SKM-1 (cell line): ENCODE measurements at regions not wholly inside any gene's neighbourhood (a gene's known extent, or its start where the extent isn't known, plus 50 kb on each side); places are given as distances from the start of the nearest gene placed in this dataset.

Source experiments
- DNase-seq: peaks from one replicate; lab custom pipeline; 2025; ENCODE audit not compliant: unreplicated experiment; lab: John Stamatoyannopoulos, UW

- DNase-seq: peak; percentile 29
Measured at GRCh38 chr5:92599217-92599810, 981.7 kb downstream of the NR2F1-AS1 start.

- DNase-seq: no peak
Measured at GRCh38 chr5:92594031-92594430, 987.0 kb downstream of the NR2F1-AS1 start.

- DNase-seq: no peak
Measured at GRCh38 chr5:92588876-92589275, 992.1 kb downstream of the NR2F1-AS1 start.

DNA sequence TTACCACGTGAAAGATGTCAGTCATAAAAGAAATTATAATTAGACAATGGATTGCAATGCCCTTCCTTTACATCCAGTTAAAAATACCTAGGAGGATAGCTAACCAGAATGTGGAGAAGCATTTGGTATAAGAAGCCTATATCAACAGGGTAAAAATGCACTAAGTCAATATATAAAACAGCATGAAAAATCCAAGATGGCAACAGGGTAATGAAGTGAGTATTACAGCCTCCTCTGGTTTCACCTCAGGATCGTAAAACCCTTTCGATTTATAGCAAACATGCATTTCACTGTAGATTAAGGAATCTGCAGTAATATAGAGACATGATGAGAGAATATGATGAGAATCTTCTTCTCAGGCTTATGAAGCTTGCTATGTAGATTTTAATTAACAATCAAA lies 999.3 kb downstream of the NR2F1-AS1 start:
- DNase-seq: no peak

- no peak for DNase-seq
Measured at GRCh38 chr5:92581249-92581648, 999.8 kb downstream of the NR2F1-AS1 start.

- no peak for DNase-seq
Measured at GRCh38 chr5:92580814-92581213, 1000.2 kb downstream of the NR2F1-AS1 start.

DNA sequence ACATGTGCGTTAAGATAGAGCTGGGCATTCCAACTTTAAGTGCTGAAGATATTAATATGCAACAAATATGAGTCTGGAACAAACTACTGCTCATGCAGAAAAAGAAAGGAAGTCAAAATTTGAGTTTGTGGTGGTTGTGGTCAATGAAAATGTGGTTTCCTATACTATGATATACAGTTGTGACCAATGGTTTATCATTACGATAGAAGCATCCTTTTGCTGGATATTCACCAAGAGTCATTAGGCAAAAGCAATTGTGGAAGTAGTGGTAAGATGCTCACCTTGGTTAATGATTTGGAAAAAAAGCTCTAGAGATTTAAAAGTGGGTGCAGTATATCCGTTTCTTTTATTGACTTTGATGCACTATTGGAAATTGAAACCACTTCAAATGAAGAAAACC lies 1007.0 kb downstream of the NR2F1-AS1 start:
- DNase-seq: no peak

GRCh38 chr5:92568522-92568921 lies 1012.5 kb downstream of the NR2F1-AS1 start:
- DNase-seq: no peak

- DNase-seq: no peak
Measured at GRCh38 chr5:92567831-92568450, 1013.1 kb downstream of the NR2F1-AS1 start.

- DNase-seq: no peak
Measured at GRCh38 chr5:92566113-92566786, 1014.8 kb downstream of the NR2F1-AS1 start.

DNA sequence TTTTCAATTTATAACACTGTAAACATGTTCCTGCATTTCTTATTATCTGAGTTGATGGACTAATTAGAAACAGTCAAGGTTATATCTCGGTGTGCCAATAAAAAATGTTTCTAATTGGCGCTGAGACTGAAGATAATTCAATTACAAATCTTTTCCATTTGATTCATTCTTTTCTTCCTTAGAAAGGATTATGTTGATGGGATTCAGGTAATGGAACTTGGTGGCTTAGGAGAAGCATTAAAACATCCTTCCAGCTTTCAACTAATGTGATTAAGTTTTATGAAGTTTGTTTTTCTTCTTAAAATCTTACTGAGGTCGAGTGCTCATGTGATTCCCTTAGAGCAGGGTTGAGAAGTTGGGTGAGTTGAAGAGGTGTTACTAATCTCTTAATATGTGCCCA lies 1015.3 kb downstream of the NR2F1-AS1 start:
- no peak for DNase-seq

DNA sequence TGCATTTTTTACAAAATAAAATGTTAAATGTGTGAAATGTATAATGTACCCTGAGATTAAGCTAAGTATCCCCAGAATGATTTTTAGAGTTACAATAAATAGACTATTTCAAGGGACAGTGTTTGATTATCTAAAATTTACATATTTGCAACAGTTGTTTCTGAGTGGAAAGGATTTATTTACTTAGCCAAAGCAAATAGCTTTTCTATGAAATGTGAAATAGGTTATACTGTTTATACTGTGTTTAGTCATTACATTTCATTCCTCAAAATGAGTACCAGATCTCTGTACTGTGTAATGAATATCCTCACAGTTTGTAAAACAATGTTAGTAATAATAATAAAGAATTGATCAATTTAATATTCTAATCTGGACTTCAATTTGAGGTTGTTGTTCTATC lies 1019.0 kb downstream of the NR2F1-AS1 start:
- no peak for DNase-seq

- DNase-seq: no peak
Measured at GRCh38 chr5:92561411-92561959, 1019.5 kb downstream of the NR2F1-AS1 start.

DNA sequence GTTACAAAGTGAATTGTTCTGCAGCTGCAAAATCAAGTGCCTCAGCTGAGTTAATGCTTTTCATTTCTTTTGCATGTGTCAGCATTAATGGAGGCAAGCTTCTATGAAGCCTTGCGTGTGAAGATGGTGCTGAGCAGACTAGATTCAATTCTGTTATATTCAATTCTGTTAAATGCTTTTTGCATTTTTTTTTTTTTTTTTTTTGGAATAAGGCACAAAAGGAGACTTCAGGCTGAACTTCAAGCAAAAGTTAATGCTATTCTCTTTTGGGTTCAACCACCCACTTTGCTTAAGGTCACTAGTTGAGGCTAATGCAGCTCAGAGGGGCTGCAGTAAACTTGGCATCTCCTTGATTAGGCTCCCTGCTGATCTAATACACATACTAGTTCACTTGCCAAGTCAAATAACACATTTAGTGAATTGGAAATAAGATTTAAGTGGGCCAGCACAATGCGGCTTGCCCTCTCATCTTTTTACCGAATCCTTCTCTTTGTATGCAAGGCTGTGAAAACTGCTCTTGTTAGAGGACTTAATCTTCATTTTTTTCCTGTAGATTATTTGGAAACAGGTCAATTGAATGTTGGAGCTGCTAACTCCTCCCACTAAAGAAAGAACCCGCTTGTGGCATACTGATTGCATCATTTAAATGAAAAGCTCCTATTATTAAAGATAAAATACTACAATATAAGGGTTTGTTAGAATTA lies 1020.2 kb downstream of the NR2F1-AS1 start:
- DNase-seq: no peak

GRCh38 chr5:92559781-92560180 lies 1021.2 kb downstream of the NR2F1-AS1 start:
- DNase-seq: no peak

- DNase-seq: no peak
Measured at GRCh38 chr5:92559331-92559730, 1021.7 kb downstream of the NR2F1-AS1 start.

DNA sequence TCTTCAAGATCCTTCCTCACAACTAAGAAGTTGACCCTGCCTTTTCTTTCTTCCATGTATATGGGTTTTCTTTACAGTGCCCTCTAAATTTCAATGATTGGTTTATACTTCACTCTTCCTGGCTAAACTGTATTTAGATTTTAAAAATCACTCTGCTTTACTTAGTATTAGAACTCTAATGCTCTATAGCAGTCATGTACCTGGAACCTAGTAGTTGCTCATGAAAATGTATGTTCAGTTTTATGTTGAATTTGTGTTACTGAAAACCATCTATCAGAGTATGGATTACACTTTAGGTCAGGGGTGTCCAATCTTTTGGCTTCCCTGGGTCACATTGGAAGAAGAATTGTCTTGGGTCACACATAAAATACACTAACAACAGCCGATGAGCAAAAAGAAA lies 1024.3 kb downstream of the NR2F1-AS1 start:
- no peak for DNase-seq

DNA sequence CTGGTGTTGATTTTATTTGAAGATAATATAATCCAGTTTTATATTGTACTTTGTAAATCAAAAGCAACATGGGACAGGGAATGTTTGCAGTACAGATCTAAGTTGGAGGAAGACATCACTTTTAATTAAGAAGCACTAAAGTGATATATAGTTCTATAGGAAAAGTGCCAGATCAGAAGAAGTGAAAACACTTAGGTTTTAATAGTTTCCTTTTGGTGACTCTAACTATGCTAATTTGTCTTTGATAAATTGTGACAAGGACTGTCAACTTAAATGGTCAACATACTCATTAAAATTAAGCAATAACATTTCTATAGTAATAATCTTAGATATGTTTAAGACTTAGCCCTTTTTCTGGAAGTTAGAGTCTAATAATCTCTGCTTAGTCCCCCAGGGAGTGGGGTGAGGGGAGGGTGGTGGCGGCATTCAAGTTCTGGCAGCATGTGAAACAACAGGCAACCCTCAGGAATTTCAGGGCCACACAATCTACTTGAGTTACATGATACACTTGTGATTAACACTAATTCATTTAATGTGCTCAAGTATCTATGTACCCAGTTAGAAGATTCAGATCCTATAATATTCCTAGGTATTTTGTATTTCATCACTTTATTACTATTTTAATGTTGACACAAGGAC lies 1026.5 kb downstream of the NR2F1-AS1 start:
- DNase-seq: no peak

DNA sequence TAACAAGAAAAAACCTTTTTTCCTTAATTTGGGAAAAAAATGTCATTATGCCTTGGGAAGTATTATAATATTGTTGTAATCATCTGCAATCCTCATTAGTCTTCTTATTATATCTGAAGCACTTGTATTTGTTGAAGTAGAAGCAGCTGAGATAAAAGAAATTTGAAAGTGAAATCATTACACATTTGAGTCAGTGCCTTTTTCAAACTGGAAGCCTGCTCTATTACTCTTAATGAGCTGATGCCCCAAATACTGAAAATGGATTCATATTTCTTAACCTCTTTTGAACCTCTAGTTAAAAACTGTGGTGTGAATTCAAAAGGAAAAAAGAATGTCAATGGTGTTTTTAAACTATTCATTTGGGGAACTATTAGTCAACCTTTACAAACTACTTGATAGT lies 1027.7 kb downstream of the NR2F1-AS1 start:
- DNase-seq: no peak

- no peak for DNase-seq
Measured at GRCh38 chr5:92552206-92553160, 1028.5 kb downstream of the NR2F1-AS1 start.
